Bronchial epithelial cell (primary cell): ENCODE measurements at regions not wholly inside any gene's neighbourhood (a gene's known extent, or its start where the extent isn't known, plus 50 kb on each side); places are given as distances from the start of the nearest gene placed in this dataset.

Experiments used
- DNase-seq: peaks from one replicate; pipeline ENCODE4 v3.0.0-alpha.2; 2010; ENCODE audit warnings: low read depth
- FAIRE-seq: peaks from 2 replicates; lab custom pipeline; 2011; peaks lifted over from hg19 to GRCh38; lab: Jason Lieb, UNC
- H3K27me3 ChIP-seq: 2 replicates; pipeline ENCODE4 v1.5.1; 2011; ENCODE audit warnings: low read length; ENCODE audit not compliant: control insufficient read depth, insufficient read depth
- H3K36me3 ChIP-seq: 2 replicates; pipeline ENCODE4 v1.5.1; 2011; ENCODE audit warnings: low read length; ENCODE audit not compliant: control insufficient read depth, insufficient read depth
- H3K4me3 ChIP-seq: 2 replicates; pipeline ENCODE4 v1.5.1; 2011; ENCODE audit warnings: mild to moderate bottlenecking, low read depth, low read length, control low read depth
- CTCF ChIP-seq: IDR thresholded peaks from 2 replicates; pipeline ENCODE4 v1.5.1; 2011; ENCODE audit warnings: mild to moderate bottlenecking, moderate library complexity, low read length, control low read depth, inconsistent platforms; ENCODE audit not compliant: insufficient read depth, severe bottlenecking

GRCh38 chr14:71593966-71594365, 338.3 kb upstream of the RGS6 start:
- no peak for TF ChIP-seq CTCF
- FAIRE-seq = no peak
- no peak overlapping the region for H3K4me3 ChIP-seq

DNA sequence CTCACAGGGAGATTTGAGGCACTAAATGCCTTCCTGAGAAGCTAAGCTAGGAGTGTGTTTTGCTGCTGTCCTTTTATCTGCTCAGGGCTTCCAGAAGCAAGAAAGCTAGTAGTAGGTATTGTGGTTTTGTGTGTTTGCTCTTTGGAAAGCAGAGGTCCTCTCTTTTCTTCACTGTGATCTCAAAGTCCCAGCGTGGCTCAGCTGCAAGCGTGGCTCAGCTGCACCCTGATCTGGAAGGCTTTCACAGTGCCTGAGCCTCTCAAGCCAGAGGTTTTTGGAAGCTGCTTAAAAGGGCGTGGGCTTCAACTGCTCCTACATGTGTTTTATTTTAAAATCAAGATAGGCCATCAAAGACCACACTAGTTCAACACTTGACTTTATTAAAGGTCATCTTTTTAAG, 337.4 kb upstream of the RGS6 start:
- Histone ChIP-seq H3K36me3 (no peaks in the 10 kb centered on the region), H3K27me3 (no peaks in the 10 kb centered on the region), H3K4me3 (no peak overlapping the region)
- DNase-seq (no peak), FAIRE-seq (no peak)
- TF ChIP-seq CTCF = no peak

More at GRCh38 chr14:71593966-71594365, 338.3 kb upstream of the RGS6 start:
- DNase-seq = no peak
- H3K36me3 ChIP-seq = no peaks in the 10 kb centered on the region
- no peaks in the 10 kb centered on the region for H3K27me3 ChIP-seq

DNA sequence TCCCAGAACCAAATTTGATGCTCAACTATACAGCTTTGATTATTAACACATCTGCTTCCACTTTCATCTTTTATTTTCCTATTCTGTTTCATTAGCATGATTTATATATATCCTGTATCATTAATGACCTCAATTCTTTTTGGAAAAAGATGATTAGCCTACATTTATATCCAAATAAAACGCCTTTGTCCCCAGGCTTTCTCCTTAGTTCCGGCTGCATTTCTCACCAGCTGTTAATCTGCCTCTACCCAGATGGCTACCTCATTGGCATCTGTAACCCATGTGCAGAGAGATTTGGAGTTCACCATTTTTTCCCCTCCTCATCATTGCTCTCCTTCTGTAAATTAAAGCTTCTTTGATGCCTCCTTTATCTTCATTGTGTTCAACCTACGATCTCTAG, 336.8 kb upstream of the RGS6 start:
- Histone ChIP-seq H3K4me3 (no peak overlapping the region), H3K27me3 (no peaks in the 10 kb centered on the region), H3K36me3 (no peaks in the 10 kb centered on the region)
- TF ChIP-seq CTCF = no peak
- FAIRE-seq = no peak
- no peak for DNase-seq

DNA sequence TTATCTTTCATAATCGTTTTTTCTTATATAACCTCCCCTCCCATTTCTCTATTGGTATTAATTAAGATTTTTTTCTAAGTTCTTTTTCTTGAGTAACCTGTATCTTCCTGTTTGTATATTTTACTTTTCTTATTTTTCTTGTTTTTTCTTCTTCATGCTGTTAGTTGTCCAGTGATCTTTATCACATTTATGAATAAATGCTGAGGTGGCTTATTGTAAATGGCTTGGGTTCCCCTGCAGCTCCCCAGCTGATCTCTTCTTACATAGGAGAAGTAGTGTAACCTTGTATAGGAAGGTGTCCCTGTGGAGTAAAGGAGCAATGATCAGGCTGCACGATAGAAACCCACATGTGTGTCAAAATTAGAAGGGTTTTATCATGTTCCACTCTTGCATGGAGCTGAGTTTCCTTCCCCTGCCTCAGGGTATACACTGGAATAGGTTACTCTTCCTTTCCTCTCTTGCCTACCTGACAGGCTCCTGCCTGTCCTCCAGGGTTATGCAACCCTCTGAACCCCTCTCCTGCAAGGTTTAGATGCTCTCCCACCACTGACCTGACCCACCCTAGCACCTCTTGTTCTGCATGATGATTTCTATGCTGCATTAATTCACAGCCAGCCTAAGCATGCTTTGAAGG, 334.8 kb upstream of the RGS6 start:
- H3K27me3 ChIP-seq = no peaks in the 10 kb centered on the region
- no peaks in the 10 kb centered on the region for H3K36me3 ChIP-seq
- DNase-seq (peak; percentile 60), FAIRE-seq (no peak)
- no peak for TF ChIP-seq CTCF
- H3K4me3 ChIP-seq = no peak overlapping the region

DNA sequence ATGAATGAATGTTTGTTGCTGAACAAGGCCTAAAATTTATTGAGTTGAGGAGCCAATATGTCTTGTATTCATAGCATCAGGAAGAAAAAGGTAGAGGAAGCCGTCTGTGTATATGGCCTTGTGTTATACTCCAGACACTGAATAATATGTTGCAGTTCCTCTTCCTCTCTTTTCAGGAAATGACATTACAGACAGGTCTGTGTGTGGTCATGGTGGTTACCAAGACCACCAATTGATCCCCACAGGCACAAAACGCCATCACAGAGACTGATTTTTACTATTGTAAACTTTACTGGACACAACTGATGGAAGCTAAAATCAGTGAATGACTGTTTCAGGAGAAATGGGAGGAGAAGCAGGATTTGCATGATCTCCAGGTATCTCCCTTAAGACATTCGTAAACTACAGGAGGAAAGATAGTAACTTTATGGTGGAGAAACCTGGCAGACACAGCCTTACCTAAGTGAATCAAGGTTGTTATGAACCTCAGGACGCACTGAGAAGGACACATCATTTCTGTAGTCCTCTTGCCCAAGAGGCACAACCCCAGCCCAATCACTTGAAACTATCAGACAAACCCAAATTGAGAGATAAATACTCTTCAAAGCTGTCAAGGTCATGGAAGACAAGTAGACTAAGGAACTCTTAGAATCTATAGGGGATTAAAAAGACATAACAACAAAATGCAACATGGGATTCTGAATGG, 334.1 kb upstream of the RGS6 start:
- Histone ChIP-seq H3K36me3 (no peaks in the 10 kb centered on the region), H3K4me3 (no peak overlapping the region), H3K27me3 (no peaks in the 10 kb centered on the region)
- TF ChIP-seq CTCF = no peak
- no peak for DNase-seq
- no peak for FAIRE-seq
